ENCODE measurements at regions not wholly inside any gene's neighbourhood (a gene's known extent, or its start where the extent isn't known, plus 50 kb on each side); places are given as distances from the start of the nearest gene placed in this dataset.

DNA sequence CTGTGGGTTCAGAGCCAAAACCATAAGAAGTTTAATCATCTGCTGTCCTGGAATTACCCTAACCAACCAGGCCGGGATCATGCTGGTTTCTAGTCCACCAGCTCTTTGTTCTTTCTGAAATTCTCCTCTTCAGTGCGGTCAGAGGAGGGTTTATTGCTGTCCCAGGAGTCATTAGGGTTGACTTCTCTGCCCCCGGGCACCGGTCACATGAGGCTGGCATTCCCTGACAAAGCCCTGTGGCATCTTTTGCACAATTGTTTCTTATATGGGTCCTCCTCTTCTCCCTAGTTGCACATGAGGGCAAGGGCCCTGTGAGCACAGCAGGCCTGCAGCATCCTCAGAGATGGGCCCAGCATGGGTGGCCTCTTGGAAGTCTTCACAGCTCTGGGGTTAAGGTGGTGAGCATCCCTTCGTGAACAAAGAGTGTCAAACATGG, 243.9 kb downstream of the IRF8 start:
- H3K36me3 ChIP-seq: no peaks in the 10 kb centered on the region
- no peak overlapping the region for H3K27ac ChIP-seq
- WGBS, 2 donors: 35 to 64% methylated on average over 5 of the region's 5 CpGs
- H3K4me1 ChIP-seq: no peaks in the 10 kb centered on the region
- no peak overlapping the region for H3K4me3 ChIP-seq
- DNase-seq (ENCODE audit: low spot score in 2 of 2): no peak
- H3K27me3 ChIP-seq: no peaks in the 10 kb centered on the region
- TF ChIP-seq, protein P1, sequence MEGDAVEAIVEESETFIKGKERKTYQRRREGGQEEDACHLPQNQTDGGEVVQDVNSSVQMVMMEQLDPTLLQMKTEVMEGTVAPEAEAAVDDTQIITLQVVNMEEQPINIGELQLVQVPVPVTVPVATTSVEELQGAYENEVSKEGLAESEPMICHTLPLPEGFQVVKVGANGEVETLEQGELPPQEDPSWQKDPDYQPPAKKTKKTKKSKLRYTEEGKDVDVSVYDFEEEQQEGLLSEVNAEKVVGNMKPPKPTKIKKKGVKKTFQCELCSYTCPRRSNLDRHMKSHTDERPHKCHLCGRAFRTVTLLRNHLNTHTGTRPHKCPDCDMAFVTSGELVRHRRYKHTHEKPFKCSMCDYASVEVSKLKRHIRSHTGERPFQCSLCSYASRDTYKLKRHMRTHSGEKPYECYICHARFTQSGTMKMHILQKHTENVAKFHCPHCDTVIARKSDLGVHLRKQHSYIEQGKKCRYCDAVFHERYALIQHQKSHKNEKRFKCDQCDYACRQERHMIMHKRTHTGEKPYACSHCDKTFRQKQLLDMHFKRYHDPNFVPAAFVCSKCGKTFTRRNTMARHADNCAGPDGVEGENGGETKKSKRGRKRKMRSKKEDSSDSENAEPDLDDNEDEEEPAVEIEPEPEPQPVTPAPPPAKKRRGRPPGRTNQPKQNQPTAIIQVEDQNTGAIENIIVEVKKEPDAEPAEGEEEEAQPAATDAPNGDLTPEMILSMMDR (IDR thresholded peaks at IDR 0.05): no peak
- TF ChIP-seq POLR2A (IDR thresholded peaks at IDR 0.05) (no peak), EP300 (IDR thresholded peaks at IDR 0.05) (no peak)
- H3K9me3 ChIP-seq: peaks cover 0 to 7% (median 0%) of the 10 kb centered on the region in 4 donors

DNA sequence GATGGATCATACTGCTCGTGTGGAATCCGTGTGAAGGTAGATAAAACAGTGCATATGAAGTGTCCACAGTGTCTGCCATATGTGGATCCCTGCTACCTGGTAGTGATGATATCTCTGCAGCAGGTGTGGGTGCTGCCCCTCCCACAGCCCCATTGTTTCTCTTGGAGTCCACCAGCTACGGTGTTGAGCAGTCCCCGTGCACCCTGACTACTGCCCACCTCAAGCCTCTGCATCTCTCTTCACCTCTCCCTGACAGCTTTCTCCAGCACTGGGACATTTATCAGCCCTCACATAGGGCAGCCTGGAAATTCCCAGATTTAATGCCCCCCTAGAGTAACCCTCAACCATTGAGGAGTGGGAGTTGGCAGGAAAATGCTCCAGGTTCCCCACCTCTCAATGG, 244.7 kb downstream of the IRF8 start:
- Histone ChIP-seq H3K36me3 (no peaks in the 10 kb centered on the region), H3K4me1 (no peaks in the 10 kb centered on the region), H3K9me3 (peaks cover 0 to 11% (median 0%) of the 10 kb centered on the region in 4 donors), H3K27ac (no peak overlapping the region), H3K4me3 (no peak overlapping the region), H3K27me3 (no peaks in the 10 kb centered on the region)
- TF ChIP-seq POLR2A (IDR thresholded peaks at IDR 0.05): no peak
- no peak for TF ChIP-seq EP300 (IDR thresholded peaks at IDR 0.05)
- TF ChIP-seq, protein P1 (IDR thresholded peaks at IDR 0.05): no peak
- WGBS, 2 donors: 88 to 91% methylated on average over 4 of the region's 4 CpGs
- no peak for DNase-seq (ENCODE audit: low spot score in 2 of 2)

DNA sequence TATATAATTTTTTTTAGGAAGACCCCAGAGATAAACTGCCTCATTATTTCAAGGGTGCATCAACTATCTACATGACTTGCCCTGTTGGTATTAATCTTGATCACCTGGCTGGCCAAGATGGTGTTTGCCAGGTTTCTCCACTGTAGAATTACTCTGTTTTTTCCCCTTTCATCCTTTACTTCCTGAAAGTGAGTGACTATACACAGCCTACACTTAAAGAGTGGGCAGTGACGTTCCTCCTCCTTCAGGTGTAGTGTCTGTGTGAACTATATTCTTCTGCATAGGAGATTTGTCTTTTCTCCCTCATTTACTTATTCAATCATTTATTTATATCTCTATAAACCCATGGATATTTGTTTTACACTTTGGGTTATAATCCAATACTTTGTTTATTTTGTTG, 246.7 kb downstream of the IRF8 start:
- Histone ChIP-seq H3K4me1 (no peaks in the 10 kb centered on the region), H3K27ac (no peak overlapping the region), H3K36me3 (no peaks in the 10 kb centered on the region), H3K4me3 (no peak overlapping the region), H3K9me3 (peaks cover 0 to 11% (median 0%) of the 10 kb centered on the region in 4 donors), H3K27me3 (peaks cover 0 to 1% of the 10 kb centered on the region in 2 donors)
- WGBS, 2 donors: 47 to 50% methylated on average over 1 of the region's 1 CpG
- TF ChIP-seq, protein P1 (IDR thresholded peaks at IDR 0.05): no peak
- no peak for TF ChIP-seq EP300 (IDR thresholded peaks at IDR 0.05)
- TF ChIP-seq POLR2A (IDR thresholded peaks at IDR 0.05): no peak
- DNase-seq (ENCODE audit: low spot score in 2 of 2): no peak

DNA sequence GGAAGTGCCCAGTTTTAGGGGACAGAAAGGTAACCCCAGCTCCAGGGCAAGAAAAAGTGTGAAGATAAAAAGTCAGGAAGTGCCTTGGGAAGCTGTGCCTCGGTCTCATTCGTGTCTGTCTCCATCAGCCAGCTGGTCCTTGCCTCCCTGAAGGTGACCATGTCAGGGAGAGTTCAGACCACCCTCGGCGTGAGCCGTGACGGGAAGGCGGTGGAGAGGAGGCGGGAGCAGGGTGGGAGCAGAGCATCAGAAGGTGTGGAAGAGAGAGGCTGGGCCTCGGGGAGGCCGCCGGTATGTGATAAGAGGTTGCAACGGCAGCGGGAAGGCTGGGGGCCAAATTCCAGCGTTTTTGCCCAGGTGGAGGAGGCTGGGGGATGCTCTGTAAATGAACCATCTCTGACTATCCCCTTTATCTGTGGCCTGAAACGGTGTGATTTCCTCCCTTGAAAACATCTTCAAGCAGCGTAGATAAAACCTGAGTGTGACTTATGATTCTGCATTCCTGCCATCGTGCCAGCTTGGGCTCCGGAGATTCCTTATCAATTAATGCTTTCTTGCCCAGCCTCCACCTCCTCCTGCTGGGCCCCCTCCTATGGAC, 251.8 kb downstream of the IRF8 start:
- Histone ChIP-seq H3K27me3 (peaks cover 0 to 23% of the 10 kb centered on the region in 2 donors), H3K36me3 (no peaks in the 10 kb centered on the region), H3K4me3 (no peak overlapping the region), H3K4me1 (no peaks in the 10 kb centered on the region), H3K27ac (no peak overlapping the region), H3K9me3 (peaks cover 0 to 11% (median 0%) of the 10 kb centered on the region in 4 donors)
- DNase-seq (ENCODE audit: low spot score in 2 of 2): no peak
- TF ChIP-seq, protein P1 (IDR thresholded peaks at IDR 0.05): no peak
- TF ChIP-seq EP300 (IDR thresholded peaks at IDR 0.05): no peak
- TF ChIP-seq POLR2A (IDR thresholded peaks at IDR 0.05): no peak
- WGBS, 2 donors: 69 to 73% methylated on average over 18 of the region's 18 CpGs

DNA sequence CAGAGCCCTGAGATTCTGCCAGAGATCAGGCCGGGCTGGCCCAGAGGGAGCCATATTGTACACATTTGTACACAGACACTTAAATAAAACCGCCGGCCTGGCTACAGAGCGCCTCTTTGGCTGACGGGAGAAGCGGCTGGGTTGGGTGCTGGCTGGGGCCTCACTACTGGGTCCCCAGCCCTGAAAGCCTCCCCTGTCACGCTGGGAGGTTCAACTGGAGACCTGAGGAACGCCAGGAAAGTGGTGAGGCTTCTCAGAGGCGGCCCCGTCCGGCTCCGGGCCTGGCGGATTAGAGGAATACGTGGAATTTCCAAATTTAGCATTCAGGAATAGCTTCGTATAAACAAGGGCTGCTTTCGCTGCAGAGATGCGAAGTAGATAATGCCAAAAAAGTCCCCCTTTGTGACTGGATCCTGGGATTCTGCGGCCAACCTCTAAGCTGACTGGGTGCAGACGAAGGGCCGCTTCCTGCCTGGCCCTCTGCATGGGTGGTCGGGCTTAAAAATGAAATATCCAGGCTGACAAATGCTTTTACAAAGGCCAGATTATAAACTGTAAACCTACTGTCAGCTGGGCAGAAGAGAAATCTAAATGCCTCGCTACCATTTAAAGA, 252.4 kb downstream of the IRF8 start:
- no peak overlapping the region for H3K4me3 ChIP-seq
- TF ChIP-seq EP300 (IDR thresholded peaks at IDR 0.05) (no peak), POLR2A (IDR thresholded peaks at IDR 0.05) (no peak)
- TF ChIP-seq, protein P1 (IDR thresholded peaks at IDR 0.05): no peak
- WGBS, 2 donors: 60% methylated on average over 22 of the region's 22 CpGs

More for the DNA sequence above, 252.4 kb downstream of the IRF8 start:
- Histone ChIP-seq H3K36me3 (no peaks in the 10 kb centered on the region), H3K4me1 (no peaks in the 10 kb centered on the region), H3K27me3 (peaks cover 0 to 23% of the 10 kb centered on the region in 2 donors), H3K9me3 (peaks cover 0 to 11% (median 0%) of the 10 kb centered on the region in 4 donors), H3K27ac (no peak overlapping the region)
- DNase-seq (ENCODE audit: low spot score in 2 of 2): no peak

All from tibial nerve (tissue), 4 donors.